ENCODE measurements at regions not wholly inside any gene's neighbourhood (a gene's known extent, or its start where the extent isn't known, plus 50 kb on each side); places are given as distances from the start of the nearest gene placed in this dataset.

DNA sequence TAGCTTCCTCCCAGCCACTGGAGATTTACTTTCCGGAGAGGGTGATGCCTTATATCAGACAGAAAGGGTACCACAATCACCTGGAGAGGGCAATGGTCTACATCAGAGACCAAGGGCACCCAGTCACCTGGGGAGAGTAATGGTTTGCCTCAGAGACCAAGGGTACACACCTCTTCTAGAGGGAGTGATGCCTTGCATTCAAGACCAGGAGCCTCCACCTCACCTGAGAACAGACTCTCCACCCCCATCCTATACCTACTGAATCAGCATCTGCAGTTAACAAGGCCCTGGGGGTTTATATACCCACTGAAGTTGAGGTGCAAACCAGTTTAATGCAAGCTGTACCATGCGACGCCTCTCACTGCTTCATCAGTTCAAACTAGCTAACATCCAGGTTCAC is 270.2 kb upstream of the IGFBP3 start:
- no peak overlapping the region for H3K4me3 ChIP-seq
- TF ChIP-seq, protein P1, sequence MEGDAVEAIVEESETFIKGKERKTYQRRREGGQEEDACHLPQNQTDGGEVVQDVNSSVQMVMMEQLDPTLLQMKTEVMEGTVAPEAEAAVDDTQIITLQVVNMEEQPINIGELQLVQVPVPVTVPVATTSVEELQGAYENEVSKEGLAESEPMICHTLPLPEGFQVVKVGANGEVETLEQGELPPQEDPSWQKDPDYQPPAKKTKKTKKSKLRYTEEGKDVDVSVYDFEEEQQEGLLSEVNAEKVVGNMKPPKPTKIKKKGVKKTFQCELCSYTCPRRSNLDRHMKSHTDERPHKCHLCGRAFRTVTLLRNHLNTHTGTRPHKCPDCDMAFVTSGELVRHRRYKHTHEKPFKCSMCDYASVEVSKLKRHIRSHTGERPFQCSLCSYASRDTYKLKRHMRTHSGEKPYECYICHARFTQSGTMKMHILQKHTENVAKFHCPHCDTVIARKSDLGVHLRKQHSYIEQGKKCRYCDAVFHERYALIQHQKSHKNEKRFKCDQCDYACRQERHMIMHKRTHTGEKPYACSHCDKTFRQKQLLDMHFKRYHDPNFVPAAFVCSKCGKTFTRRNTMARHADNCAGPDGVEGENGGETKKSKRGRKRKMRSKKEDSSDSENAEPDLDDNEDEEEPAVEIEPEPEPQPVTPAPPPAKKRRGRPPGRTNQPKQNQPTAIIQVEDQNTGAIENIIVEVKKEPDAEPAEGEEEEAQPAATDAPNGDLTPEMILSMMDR (IDR thresholded peaks at IDR 0.05), result no peak
- TF ChIP-seq POLR2A (IDR thresholded peaks at IDR 0.05), result no peak
- no peaks in the 10 kb centered on the region for H3K9me3 ChIP-seq
- H3K27me3 ChIP-seq, result no peaks in the 10 kb centered on the region
- H3K27ac ChIP-seq, result no peak overlapping the region
- H3K36me3 ChIP-seq, result no peaks in the 10 kb centered on the region
- no peak for DNase-seq
- no peaks in the 10 kb centered on the region for H3K4me1 ChIP-seq
- intact Hi-C loops (cut with DNase I; ENCODE audit: low total_unique reads), result no loop called here

DNA sequence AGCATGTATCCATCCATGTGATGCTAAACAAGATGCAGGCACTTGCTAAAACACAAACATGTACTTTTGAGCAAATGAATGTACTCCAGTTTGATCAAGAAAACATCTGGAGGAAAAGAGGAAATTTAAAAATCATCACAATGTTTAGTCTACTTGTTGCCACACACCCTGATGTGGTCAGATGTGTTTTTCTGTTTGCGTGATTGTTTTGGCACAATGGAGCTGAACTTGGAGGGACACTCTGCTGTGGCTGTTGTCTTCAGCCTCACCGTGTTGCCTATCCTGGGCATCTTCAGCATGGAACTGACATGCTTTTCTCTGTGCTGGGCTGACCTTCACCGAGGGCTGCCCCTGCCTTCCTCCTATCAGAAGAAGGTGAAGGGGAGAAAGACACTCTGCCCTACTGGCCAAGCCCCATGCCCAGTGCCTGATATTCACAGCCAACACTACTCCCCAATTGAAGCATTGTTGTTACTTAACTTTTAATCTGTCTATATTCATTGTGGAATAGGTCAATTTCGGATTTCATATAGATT is 268.3 kb upstream of the IGFBP3 start:
- Histone ChIP-seq H3K27ac (no peak overlapping the region), H3K9me3 (no peaks in the 10 kb centered on the region), H3K4me3 (no peak overlapping the region), H3K36me3 (no peaks in the 10 kb centered on the region), H3K4me1 (no peaks in the 10 kb centered on the region), H3K27me3 (no peaks in the 10 kb centered on the region)
- intact Hi-C loops (cut with DNase I; ENCODE audit: low total_unique reads), result no loop called here
- DNase-seq, result no peak
- TF ChIP-seq, protein P1 (IDR thresholded peaks at IDR 0.05), result no peak
- no peak for TF ChIP-seq POLR2A (IDR thresholded peaks at IDR 0.05)

DNA sequence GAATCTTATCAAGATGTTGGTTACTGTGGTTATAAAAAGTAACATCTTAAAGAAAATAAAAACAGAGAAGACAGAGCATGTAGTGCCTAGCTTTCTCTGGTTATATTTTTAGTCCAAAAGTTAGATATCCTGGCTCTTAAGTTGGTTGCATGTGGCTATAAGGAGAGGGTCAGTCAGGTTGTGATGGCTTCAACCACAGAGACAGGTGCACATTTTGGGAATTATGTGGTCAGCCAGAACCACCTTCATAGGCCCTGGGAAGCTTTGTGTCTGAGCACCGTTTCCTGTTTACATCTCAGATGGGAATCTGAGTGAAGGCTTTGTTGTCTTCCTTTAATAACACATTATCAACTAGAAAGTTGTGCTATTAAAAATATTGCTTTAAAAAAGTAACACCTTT is 265.1 kb upstream of the IGFBP3 start:
- no peaks in the 10 kb centered on the region for H3K9me3 ChIP-seq
- H3K36me3 ChIP-seq, result no peaks in the 10 kb centered on the region
- H3K4me3 ChIP-seq, result no peak overlapping the region
- H3K27me3 ChIP-seq, result no peaks in the 10 kb centered on the region
- TF ChIP-seq POLR2A (IDR thresholded peaks at IDR 0.05), result no peak
- TF ChIP-seq, protein P1 (IDR thresholded peaks at IDR 0.05), result no peak
- intact Hi-C loops (cut with DNase I; ENCODE audit: low total_unique reads), result no loop called here
- DNase-seq, result no peak
- no peaks in the 10 kb centered on the region for H3K4me1 ChIP-seq
- no peak overlapping the region for H3K27ac ChIP-seq

DNA sequence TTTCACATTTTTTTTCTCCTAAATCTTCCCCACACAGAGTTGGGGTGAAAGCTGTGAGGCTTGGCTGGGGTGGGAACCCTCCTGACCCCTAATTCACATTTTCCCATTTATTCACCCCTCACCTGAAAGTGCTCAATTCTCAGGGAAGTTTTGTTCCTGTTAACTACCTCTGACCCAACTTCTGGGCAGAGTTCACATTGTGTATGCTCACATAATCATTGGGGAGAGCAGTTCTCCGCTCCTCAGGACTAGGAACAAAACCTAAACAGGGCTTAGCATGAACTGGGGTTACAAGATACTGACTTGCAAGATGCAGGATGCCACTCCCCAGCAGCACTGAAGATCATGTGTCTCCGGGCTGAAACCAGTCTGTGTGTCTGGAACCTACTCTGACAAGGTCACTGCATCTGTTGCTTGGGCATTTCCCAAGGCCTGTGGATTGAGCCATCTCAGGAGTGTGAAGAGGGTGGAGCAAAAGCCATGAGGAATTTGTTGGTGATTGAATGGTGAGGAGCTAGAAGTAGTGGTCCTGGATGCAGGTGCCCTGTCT is 258.1 kb upstream of the IGFBP3 start:
- H3K27me3 ChIP-seq, result no peaks in the 10 kb centered on the region
- intact Hi-C loops (cut with DNase I; ENCODE audit: low total_unique reads), result no loop called here
- TF ChIP-seq, protein P1 (IDR thresholded peaks at IDR 0.05), result no peak
- TF ChIP-seq POLR2A (IDR thresholded peaks at IDR 0.05), result no peak
- H3K9me3 ChIP-seq, result no peaks in the 10 kb centered on the region
- no peak for DNase-seq
- H3K4me1 ChIP-seq, result peaks cover 0 to 12% of the 10 kb centered on the region in 2 donors
- peak overlapping the region; percentile 56 to 63 for H3K27ac ChIP-seq
- H3K4me3 ChIP-seq, result no peak overlapping the region
- H3K36me3 ChIP-seq, result no peaks in the 10 kb centered on the region

DNA sequence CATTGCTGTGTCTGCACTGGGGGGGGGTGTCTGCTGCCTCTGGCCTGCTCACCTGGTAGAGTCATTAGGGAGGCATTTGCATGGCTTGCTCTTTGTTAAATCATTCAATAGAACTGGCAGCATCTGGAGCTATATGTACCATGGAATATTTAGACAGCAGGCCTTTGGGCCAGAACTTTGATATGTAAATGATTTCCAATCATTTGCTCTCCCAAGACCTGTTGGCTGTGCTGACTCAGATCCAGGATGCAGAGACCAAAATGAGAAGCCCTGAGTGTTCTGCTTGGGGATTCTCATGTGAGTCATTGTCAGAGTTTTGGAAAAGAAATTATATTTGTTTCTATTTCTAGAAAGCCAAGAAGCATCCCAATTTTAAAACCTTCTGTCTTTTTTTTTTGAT is 257.6 kb upstream of the IGFBP3 start:
- H3K4me3 ChIP-seq, result no peak overlapping the region
- TF ChIP-seq, protein P1 (IDR thresholded peaks at IDR 0.05), result no peak
- TF ChIP-seq POLR2A (IDR thresholded peaks at IDR 0.05), result no peak
- no peaks in the 10 kb centered on the region for H3K36me3 ChIP-seq
- H3K9me3 ChIP-seq, result no peaks in the 10 kb centered on the region
- H3K27ac ChIP-seq, result peak overlapping the region; percentile 56 to 63
- no peak for DNase-seq
- intact Hi-C loops (cut with DNase I; ENCODE audit: low total_unique reads), result no loop called here
- H3K4me1 ChIP-seq, result peaks cover 0 to 12% of the 10 kb centered on the region in 2 donors
- no peaks in the 10 kb centered on the region for H3K27me3 ChIP-seq
